ENCODE measurements at regions not wholly inside any gene's neighbourhood (a gene's known extent, or its start where the extent isn't known, plus 50 kb on each side); places are given as distances from the start of the nearest gene placed in this dataset.
"Not testable (repeated sequence)": the region's sequence is repeated elsewhere in the genome, so short reads cannot be mapped to it uniquely, and the experiment has no call there.

DNA sequence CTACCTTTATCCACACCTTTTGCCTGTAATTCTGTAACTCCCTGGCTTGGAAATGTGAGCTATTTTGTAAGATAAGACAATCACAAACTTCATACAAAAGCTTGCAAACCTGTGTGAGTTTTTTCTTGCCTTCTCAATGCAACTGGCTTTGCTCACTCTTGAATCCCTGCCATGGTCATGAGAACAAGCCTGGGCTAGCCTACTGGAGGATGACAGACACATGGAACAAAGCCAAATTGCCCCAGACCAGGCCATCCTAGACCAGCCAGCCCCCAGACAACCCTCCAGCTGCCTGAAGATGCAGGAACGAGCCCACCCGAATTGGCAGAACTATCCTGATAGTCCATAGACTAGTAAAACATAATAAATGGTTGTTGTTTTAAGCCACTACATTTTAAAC, 466.6 kb upstream of the ERCC4 start:
- FAIRE-seq, result no peak
- peak; percentile 44 for DNase-seq (ENCODE audit: low spot score)

DNA sequence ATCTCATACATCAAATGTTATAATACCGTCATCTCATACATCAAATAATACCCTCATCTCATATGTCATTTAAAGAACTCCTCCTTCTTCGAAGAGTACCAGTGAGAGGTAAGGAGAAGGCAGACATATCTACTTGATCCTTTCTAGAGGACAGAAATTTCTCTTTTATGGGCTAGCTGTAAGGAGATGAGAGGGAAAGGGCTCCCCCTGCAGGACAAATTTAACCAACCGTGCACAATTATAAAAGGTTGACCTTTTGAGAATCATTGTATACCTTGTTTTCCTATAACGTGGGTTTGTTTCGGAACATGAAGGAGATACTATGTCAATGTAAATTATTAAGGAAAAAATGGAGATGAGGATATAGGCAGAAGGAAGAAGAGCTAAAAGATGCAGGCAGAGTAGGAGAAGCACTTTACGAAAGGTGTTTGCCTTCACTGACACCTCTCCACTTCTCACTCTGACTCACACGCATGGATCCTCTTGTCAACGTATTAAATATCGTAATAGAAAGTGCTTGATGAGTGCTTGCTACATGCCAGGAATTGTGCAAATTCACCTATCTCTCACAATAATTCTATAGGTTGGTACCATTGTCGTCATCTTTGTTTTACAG, 465.9 kb upstream of the ERCC4 start:
- peak; percentile 44 for FAIRE-seq

GRCh38 chr16:13463619-13464018, 456.3 kb upstream of the ERCC4 start:
- no peak for FAIRE-seq
- DNase-seq (ENCODE audit: low spot score), result no peak

More for the DNA sequence above, 465.9 kb upstream of the ERCC4 start:
- peak; percentile 38 for DNase-seq (ENCODE audit: low spot score)

- DNase-seq (ENCODE audit: low spot score), result peak; percentile 37
Observed at GRCh38 chr16:13471036-13471435, 448.9 kb upstream of the ERCC4 start.

DNA sequence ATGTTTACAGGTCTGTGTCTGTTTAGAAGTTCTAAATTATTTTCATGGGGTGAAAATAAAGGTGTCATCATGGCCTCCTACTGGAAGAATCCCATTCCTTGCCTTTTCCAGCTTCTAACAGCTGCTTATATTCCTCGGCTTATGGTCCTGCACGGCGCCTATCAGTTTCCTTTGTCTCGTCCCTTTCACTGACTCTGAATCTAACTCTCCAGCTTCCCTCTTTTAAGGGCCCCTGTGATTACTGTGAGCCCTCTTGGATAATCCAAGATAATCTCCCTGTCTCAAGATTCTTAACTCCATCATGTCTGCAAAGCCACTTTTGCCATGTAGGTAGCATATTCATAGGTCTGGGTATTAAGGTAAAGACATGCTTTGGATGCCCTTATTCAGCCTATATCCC, 441.0 kb upstream of the ERCC4 start:
- DNase-seq (ENCODE audit: low spot score) (no peak), FAIRE-seq (no peak)

More at GRCh38 chr16:13471036-13471435, 448.9 kb upstream of the ERCC4 start:
- peak; percentile 80 for FAIRE-seq

DNA sequence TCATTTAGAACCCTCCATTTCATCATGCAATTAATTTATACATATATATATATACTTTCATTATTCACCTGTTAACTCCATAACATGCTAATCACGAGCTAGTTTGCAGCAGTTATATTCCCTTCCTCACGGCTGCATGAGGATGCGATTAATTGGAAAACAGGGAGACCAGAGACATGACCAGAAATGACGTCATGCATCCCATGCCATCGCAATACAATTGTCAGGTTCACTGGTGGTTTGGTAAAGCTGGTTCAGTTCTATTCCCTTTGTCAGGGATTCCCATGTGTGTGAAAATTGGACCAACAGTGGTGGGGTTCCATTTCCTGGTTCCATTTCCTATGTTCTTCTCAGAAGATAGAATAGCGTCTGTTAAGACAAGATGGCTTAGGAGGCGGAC, 440.4 kb upstream of the ERCC4 start:
- FAIRE-seq (peak; percentile 50), DNase-seq (ENCODE audit: low spot score) (no peak)

DNA sequence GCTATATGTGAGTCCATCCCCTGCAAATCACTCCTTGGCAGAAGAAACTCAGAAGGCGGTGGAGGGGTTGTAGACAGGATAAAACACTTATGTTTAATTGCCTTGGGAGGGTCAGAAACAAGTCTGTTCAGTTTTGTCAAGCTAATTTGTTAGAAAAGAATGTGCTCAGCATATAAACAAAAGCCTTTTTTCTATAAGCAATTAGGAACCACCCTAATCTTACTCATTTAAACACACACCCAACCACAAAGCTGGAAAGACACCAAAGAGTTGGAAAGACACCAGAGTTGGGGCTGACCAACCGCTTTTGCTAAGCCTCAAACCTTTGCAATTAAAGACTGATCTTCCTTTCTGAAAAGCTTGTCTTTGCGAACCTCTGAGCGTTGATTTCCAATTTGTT, 439.2 kb upstream of the ERCC4 start:
- DNase-seq (ENCODE audit: low spot score) (no peak), FAIRE-seq (no peak)

DNA sequence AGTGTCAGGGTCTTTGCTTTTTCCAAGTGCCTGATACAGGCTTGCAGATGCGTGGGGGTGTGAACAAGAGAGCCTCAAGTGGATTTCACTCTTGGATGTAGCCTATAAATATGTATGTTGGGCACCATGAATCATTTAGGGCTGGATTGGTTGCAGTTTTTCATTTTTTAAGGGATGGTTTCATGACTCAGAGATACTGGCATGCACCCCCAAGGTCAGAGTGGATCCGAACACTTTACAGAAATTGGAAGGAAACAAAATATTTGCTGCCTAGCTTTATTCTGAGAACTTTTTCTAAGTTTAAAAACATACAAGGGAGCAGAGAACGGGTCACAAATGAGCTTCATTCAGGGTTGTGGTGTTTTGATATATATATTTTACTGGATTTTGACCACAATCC, 436.8 kb upstream of the ERCC4 start:
- no peak for DNase-seq (ENCODE audit: low spot score)
- FAIRE-seq, result no peak

DNA sequence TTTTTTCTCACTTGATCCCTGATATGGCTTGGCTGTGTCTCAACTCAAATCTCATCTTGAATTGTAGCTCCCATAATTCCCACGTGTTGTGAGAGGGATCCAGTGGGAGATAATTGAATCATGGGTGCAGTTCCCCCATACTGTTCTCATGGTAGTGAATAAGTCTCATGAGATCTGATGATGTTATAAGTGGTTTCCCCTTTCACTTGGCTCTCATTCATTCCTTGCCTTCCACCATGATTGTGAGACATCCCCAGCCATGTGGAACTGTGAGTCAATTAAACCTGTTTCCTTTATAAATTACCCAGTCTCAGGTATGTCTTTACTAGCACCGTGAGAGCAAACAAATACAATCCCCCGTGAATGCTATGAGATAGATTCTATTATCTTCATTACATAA, 430.5 kb upstream of the ERCC4 start:
- DNase-seq (ENCODE audit: low spot score); FAIRE-seq: not testable (repeated sequence)

- no peak for DNase-seq (ENCODE audit: low spot score)
- no peak for FAIRE-seq
Observed at GRCh38 chr16:13492046-13492445, 427.9 kb upstream of the ERCC4 start.

- FAIRE-seq (no peak), DNase-seq (ENCODE audit: low spot score) (no peak)
Observed at GRCh38 chr16:13503960-13504635, 415.9 kb upstream of the ERCC4 start.

DNA sequence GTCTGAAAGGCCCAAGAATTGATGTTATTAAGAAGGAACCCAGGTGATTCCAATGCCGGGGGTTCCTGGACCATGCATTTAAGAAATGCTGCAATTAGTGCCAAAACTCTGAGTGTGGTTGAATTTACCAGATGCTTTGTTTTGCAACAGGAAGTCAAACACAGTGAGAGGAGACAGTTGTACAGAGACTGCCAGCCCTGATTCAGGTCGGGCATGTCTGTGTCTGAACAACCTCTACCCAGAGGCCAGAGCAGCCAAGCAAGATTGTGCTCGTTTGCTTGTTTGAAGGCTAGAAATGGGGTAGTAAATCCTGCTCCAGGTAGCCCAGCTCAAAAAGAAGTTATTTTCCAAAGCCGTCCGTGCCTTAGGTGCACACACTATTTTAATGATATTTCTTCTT, 412.4 kb upstream of the ERCC4 start:
- FAIRE-seq, result no peak
- DNase-seq (ENCODE audit: low spot score), result no peak

GRCh38 chr16:13510425-13511151, 409.4 kb upstream of the ERCC4 start:
- DNase-seq (ENCODE audit: low spot score) (no peak), FAIRE-seq (no peak)

GRCh38 chr16:13517841-13518240, 402.1 kb upstream of the ERCC4 start:
- DNase-seq (ENCODE audit: low spot score) (no peak), FAIRE-seq (no peak)

- FAIRE-seq, result no peak
- DNase-seq (ENCODE audit: low spot score), result no peak
Observed at GRCh38 chr16:13519871-13520270, 400.1 kb upstream of the ERCC4 start.

DNA sequence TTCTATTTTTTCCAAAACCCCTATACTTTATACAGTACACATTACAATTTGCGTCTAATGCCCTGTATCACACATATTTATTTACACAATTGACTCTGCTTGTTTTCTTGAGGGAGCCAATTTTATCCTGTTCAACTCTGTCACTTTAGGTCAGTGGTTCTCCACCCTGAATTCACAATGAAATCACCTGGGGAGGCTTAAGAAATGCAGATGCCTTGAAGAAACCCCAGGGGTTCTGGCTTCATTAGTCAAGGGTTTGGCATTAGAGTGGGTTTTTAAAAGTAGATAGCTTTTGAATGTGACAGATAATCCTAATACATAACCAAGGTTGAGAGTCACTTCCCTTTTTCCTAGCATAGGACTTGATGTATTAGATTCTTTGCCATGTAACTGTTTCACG, 398.6 kb upstream of the ERCC4 start:
- DNase-seq (ENCODE audit: low spot score) (no peak), FAIRE-seq (no peak)

DNA sequence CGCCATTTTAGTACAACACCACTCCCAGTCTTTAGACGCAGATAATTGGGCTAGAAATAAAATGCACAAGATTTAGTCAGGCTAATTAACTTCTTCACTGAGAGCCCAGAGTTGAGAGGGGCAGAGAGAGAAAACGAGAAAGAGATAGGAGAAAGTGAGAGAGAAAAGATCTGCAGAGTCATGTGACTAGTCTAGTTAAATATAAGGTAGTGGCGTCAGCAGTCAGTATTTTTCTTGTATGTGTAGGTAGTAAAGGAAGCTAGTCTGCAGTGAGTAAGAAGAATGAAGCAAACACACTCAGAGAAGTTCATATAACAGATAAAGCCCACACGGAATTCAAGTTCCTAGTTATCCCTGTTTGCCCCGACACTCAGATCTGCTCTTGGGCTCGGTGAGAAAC, 392.6 kb upstream of the ERCC4 start:
- DNase-seq (ENCODE audit: low spot score), result no peak
- FAIRE-seq, result no peak

DNA sequence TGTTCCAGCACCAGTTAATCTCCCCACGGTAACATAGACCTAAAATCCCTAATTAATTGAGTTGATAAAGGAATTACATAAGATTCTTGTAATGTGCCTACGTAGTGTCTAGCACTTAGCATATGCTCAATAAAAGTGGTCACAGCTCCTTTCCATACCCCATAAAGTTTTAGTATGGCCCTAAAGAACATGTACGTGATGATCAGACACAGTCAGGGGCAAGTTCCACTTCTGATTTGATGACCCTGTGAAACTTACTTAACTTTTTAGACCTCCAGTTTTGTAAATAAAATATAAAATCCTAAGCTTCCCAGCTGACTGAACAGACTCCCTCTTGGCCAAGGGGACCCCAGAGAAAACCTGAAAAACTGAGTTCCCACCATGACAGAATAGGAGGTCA, 391.3 kb upstream of the ERCC4 start:
- DNase-seq (ENCODE audit: low spot score), result no peak
- no peak for FAIRE-seq

DNA sequence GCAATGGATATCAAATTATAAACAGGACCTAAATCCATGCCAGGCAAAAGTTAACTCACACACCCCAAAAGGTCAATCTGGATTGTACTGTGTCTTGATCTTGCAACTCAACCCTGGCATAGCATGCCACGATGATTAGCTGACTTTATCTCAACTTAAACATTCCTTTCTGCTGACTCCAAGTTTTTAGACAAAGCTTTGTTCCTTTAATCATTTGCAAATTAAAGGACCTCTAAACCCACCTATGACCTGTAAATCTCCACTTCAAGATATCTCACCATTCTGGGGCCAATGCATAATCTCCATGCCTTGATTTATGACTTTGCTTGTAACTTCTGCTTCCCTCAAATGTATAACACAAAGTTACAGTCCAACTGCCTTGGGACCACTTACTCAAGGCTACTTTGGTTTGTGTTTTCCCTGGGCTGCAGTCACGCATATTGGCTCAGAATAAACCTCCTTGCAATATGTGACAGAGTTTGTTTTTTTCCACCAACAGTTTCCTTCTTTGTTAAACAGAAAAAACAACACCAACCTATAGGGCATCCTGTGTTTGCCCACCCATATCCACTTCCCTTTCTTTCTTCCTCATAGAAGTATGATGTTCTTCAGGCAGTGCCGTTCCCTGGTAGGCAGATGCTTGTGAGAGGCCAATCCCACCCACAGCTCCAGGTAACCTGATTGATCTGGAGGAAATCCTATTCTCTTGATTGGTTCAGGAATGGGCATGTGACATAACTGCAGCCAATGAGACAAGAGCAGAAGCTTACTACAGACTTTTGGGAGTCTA, 390.6 kb upstream of the ERCC4 start:
- FAIRE-seq (no peak), DNase-seq (ENCODE audit: low spot score) (no peak)

- DNase-seq (ENCODE audit: low spot score) (no peak), FAIRE-seq (no peak)
Observed at GRCh38 chr16:13540771-13541170, 379.2 kb upstream of the ERCC4 start.

GRCh38 chr16:13542284-13542683, 377.7 kb upstream of the ERCC4 start:
- FAIRE-seq (no peak), DNase-seq (ENCODE audit: low spot score) (no peak)

DNA sequence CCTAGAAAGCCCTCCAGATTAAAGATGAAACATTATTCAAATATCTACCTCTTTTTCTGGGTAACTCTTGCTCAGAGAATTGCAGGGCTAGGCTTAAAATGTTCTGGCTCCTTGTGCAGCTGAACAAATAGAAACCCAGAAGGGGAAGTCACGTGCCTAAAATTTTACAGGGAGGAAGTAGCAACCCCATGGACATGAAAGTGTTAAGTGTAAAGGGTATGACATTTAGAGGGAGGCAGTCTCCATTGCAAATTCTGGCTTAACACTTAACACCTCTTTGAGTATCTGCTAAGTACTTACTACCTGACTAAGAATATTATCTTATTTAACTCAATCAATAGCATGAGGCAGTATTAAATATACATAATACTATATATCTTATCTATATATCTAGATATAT, 376.1 kb upstream of the ERCC4 start:
- no peak for FAIRE-seq

More for the DNA sequence above, 376.1 kb upstream of the ERCC4 start:
- DNase-seq (ENCODE audit: low spot score), result no peak

Measured in urothelium cell line (cell line).